Cardiac muscle cell (in vitro differentiated cells and primary cell): ENCODE measurements at regions not wholly inside any gene's neighbourhood (a gene's known extent, or its start where the extent isn't known, plus 50 kb on each side); places are given as distances from the start of the nearest gene placed in this dataset.

Experiments used
- DNase-seq, 2 donors: peaks; one replicate each; pipeline versions ENCODE4 v3.0.0 to v3.0.0-alpha.2; 2010 to 2017; ENCODE audit warnings: low read depth in 1 of 2, low spot score in 1 of 2
- H3K27ac ChIP-seq: fragments of 200-600 bp; sonication (generic); 2 replicates; pipeline ENCODE4 v1.5.1; 2016
- H3K27me3 ChIP-seq: fragments of 200-600 bp; sonication (generic); 2 replicates; pipeline ENCODE4 v1.6.0; 2016; ENCODE audit warnings: control low read depth
- H3K36me3 ChIP-seq: fragments of 200-600 bp; sonication (generic); 2 replicates; pipeline ENCODE4 v1.5.1; 2016; ENCODE audit warnings: control low read depth
- H3K4me1 ChIP-seq: fragments of 200-600 bp; sonication (generic); 2 replicates; pipeline ENCODE4 v1.8.1; 2017; ENCODE audit warnings: low read depth, mild to moderate bottlenecking, mixed run types
- H3K4me3 ChIP-seq: fragments of 200-600 bp; sonication (generic); 2 replicates; pipeline ENCODE4 v1.5.1; 2016; ENCODE audit warnings: mild to moderate bottlenecking
- H3K9me3 ChIP-seq: fragments of 200-600 bp; sonication (generic); 2 replicates; pipeline ENCODE4 v1.5.1; 2017; ENCODE audit warnings: low read depth, mild to moderate bottlenecking, control low read depth
- TF ChIP-seq, protein P1 (sequence below): IDR thresholded peaks from 2 replicates; pipeline ENCODE4 v1.5.1; 2012; ENCODE audit warnings: low read depth, mild to moderate bottlenecking, low read length

DNA sequence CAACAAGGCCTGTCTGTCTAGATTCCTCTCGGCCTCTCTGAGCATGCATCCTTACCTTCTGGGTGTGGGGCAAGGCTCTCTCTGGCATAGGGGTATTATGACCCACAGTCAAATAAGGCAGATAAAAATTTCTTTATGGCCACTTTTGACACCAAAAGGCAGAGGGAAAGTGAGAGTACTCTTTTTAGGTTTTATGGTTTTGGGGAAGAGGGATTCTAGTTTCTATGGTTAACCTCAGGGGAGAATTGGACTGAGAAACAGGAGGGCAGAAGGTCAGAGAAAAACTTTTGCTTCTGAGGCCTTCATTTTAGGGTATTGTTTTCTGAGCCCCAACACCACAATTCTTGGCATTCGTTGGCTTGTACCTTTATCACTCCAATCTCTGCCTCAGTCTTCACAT is 70.0 kb upstream of the CCDC54 start:
- Histone ChIP-seq H3K27me3 (peaks cover 29% of the 10 kb centered on the region), H3K36me3 (no peaks in the 10 kb centered on the region), H3K4me1 (no peaks in the 10 kb centered on the region), H3K4me3 (no peak overlapping the region), H3K27ac (no peak overlapping the region), H3K9me3 (no peaks in the 10 kb centered on the region)
- TF ChIP-seq, protein P1, sequence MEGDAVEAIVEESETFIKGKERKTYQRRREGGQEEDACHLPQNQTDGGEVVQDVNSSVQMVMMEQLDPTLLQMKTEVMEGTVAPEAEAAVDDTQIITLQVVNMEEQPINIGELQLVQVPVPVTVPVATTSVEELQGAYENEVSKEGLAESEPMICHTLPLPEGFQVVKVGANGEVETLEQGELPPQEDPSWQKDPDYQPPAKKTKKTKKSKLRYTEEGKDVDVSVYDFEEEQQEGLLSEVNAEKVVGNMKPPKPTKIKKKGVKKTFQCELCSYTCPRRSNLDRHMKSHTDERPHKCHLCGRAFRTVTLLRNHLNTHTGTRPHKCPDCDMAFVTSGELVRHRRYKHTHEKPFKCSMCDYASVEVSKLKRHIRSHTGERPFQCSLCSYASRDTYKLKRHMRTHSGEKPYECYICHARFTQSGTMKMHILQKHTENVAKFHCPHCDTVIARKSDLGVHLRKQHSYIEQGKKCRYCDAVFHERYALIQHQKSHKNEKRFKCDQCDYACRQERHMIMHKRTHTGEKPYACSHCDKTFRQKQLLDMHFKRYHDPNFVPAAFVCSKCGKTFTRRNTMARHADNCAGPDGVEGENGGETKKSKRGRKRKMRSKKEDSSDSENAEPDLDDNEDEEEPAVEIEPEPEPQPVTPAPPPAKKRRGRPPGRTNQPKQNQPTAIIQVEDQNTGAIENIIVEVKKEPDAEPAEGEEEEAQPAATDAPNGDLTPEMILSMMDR: no peak
- no peak for DNase-seq

DNA sequence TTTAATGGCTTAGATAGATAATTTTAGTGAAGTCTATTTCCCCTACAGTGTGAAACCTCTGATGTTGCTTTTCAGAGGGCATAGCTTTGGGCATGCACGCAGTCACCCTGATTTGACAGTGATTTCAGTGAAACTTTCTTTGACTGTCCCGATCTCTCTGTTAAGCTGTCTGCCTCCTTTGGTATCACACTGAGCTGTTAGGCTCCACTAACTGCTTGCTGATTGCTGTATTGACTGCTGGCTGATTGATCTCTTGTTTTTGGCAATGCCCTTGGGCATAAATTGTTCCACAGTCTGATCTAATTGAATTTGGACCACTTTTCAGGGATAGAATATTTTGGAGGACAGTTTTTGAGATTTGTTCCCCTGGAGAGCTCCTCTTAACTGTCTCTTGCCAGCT is 68.5 kb upstream of the CCDC54 start:
- Histone ChIP-seq H3K27ac (no peak overlapping the region), H3K27me3 (peaks cover 37% of the 10 kb centered on the region), H3K36me3 (no peaks in the 10 kb centered on the region), H3K9me3 (no peaks in the 10 kb centered on the region), H3K4me3 (no peak overlapping the region), H3K4me1 (no peaks in the 10 kb centered on the region)
- TF ChIP-seq, protein P1: no peak
- DNase-seq: no peak

DNA sequence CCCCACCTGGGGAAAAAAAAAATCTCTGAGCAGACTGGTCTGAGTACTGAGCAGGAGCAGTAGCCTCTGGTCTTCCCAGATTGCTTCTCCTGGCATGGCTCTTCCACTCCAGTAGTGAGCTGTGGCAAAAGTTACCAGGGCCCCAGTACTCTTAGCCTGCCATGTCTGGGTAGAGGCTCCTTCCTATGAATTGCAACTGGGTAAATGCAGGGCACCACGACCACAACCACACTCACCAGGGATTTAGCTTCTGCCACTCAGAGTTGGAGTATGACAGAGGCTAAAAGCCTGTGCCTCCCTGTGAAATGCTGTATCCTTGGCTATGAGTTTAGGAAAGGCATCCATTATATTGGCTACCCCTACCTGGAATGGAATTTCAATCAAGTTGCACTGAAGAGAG is 67.9 kb upstream of the CCDC54 start:
- Histone ChIP-seq H3K9me3 (no peaks in the 10 kb centered on the region), H3K36me3 (no peaks in the 10 kb centered on the region), H3K27me3 (peaks cover 37% of the 10 kb centered on the region), H3K27ac (no peak overlapping the region), H3K4me1 (no peaks in the 10 kb centered on the region), H3K4me3 (no peak overlapping the region)
- TF ChIP-seq, protein P1: no peak
- no peak for DNase-seq

DNA sequence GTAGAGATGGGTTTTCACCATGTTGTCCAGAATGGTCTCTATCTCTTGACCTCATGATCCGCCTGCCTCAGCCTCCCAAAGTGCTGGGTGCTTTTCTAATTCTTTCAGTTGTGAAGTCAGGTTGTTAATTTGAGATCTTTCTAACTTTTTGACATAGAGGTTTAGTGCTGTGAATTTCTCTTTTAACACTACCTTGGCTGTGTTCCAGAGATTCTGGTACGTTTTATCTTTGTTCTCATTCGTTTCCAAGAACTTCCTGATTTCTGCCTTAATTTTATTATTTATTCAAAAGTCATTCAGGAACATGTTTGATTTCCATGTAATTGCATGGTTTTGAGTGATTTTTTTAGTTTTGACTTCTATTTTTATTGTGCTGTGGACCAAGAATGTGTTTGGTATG is 63.5 kb upstream of the CCDC54 start:
- Histone ChIP-seq H3K4me3 (no peak overlapping the region), H3K4me1 (no peaks in the 10 kb centered on the region), H3K27ac (no peak overlapping the region), H3K36me3 (no peaks in the 10 kb centered on the region), H3K27me3 (peaks cover 52% of the 10 kb centered on the region), H3K9me3 (no peaks in the 10 kb centered on the region)
- TF ChIP-seq, protein P1: no peak
- peak in 1 of 2 donors; percentile 18 for DNase-seq

DNA sequence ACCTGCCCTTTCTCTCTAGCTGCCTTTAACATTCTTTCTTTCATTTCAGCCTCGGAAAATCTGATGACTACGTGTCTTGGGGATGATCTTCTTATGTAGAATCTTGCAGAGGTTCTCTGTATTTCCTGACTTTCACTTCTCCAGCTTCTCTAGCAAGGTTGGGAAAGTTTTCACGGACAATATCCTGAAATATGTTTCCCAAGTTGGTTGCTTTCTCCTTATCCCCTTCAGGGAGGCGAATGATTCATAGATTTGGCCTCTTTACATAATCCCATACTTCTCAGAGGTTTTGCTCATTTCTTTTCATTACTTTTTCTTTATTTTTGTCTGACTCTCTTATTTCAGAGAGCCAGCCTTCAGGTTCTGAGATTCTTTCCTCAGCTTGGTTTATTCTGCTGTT is 62.1 kb upstream of the CCDC54 start:
- DNase-seq: peak in 1 of 2 donors; percentile 64
- Histone ChIP-seq H3K27me3 (peaks cover 44% of the 10 kb centered on the region), H3K4me3 (no peak overlapping the region), H3K9me3 (no peaks in the 10 kb centered on the region), H3K4me1 (no peaks in the 10 kb centered on the region), H3K36me3 (no peaks in the 10 kb centered on the region), H3K27ac (no peak overlapping the region)
- TF ChIP-seq, protein P1: no peak

DNA sequence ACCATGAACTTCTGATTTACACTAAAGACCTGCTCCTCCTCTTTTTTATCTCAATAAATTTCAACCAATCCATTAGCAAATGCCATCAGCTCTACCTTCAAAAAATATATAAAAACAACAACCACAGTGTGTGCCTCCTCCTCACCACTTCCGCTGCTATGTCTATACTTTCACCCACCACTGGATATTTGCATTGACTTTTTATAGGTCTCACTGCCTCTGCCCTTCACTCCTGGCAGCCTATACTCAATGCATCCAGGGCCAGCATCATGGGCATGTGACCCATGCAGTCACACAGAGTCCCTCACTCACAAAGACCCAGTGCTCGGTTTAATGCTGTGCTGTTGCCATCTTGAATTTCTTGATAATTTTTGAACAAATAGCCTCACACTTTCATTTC is 53.5 kb upstream of the CCDC54 start:
- TF ChIP-seq, protein P1: no peak
- H3K27ac ChIP-seq: no peak overlapping the region

More for the DNA sequence above, 53.5 kb upstream of the CCDC54 start:
- H3K36me3 ChIP-seq: no peaks in the 10 kb centered on the region
- no peak overlapping the region for H3K4me3 ChIP-seq
- no peaks in the 10 kb centered on the region for H3K9me3 ChIP-seq
- DNase-seq: no peak
- H3K4me1 ChIP-seq: peaks cover 12% of the 10 kb centered on the region
- peaks cover 48% of the 10 kb centered on the region for H3K27me3 ChIP-seq
